ENCODE measurements at regions not wholly inside any gene's neighbourhood (a gene's known extent, or its start where the extent isn't known, plus 50 kb on each side); places are given as distances from the start of the nearest gene placed in this dataset.

- TF ChIP-seq CTCF (IDR thresholded peaks at IDR 0.05): no peak
- no peak for TF ChIP-seq POLR2A (IDR thresholded peaks at IDR 0.05)
These were observed 281.4 kb upstream of the NFE2L3 start for GRCh38 chr7:25870574-25870973.
